ENCODE measurements at regions not wholly inside any gene's neighbourhood (a gene's known extent, or its start where the extent isn't known, plus 50 kb on each side); places are given as distances from the start of the nearest gene placed in this dataset.

GRCh38 chr12:108060903-108061302, 68.2 kb upstream of the WSCD2 start:
- no peak overlapping the region for H3K9ac ChIP-seq (ENCODE audit: low read length in 3 of 3)
- H3K4me3 ChIP-seq (ENCODE audit: low read length in 3 of 3): no peak overlapping the region
- H3K36me3 ChIP-seq (ENCODE audit: control insufficient read depth in 2 of 3, insufficient read depth in 3 of 3, low read length in 3 of 3): no peaks in the 10 kb centered on the region
- H3K27me3 ChIP-seq (ENCODE audit: control insufficient read depth, insufficient read depth, low read length): no peaks in the 10 kb centered on the region
- H3K9me3 ChIP-seq (ENCODE audit: control insufficient read depth in 2 of 3, insufficient read depth in 1 of 3, low read length in 3 of 3): no peaks in the 10 kb centered on the region
- FAIRE-seq (no peak), DNase-seq (no peak)
- intact Hi-C loops (cut with DNase I): no loop called here
- no peak overlapping the region for H3K27ac ChIP-seq (ENCODE audit: low read depth in 2 of 2, low read length in 2 of 2)
- no peaks in the 10 kb centered on the region for H3K4me1 ChIP-seq (ENCODE audit: control insufficient read depth in 2 of 3, insufficient read depth in 2 of 3, low read depth in 1 of 3, low read length in 3 of 3)
- TF ChIP-seq CTCF (IDR thresholded peaks at IDR 0.05; ENCODE audit: borderline replicate concordance, extremely low read depth, insufficient read depth): no peak

GRCh38 chr12:108063192-108063591, 65.9 kb upstream of the WSCD2 start:
- H3K9me3 ChIP-seq (ENCODE audit: control insufficient read depth in 2 of 3, insufficient read depth in 1 of 3, low read length in 3 of 3): no peaks in the 10 kb centered on the region
- no peaks in the 10 kb centered on the region for H3K27me3 ChIP-seq (ENCODE audit: control insufficient read depth, insufficient read depth, low read length)
- TF ChIP-seq CTCF (IDR thresholded peaks at IDR 0.05; ENCODE audit: borderline replicate concordance, extremely low read depth, insufficient read depth): peak; percentile 15
- intact Hi-C loops (cut with DNase I): no loop called here
- no peak overlapping the region for H3K4me3 ChIP-seq (ENCODE audit: low read length in 3 of 3)
- no peak overlapping the region for H3K9ac ChIP-seq (ENCODE audit: low read length in 3 of 3)
- FAIRE-seq: no peak
- H3K36me3 ChIP-seq (ENCODE audit: control insufficient read depth in 2 of 3, insufficient read depth in 3 of 3, low read length in 3 of 3): no peaks in the 10 kb centered on the region
- no peak overlapping the region for H3K27ac ChIP-seq (ENCODE audit: low read depth in 2 of 2, low read length in 2 of 2)
- no peak for DNase-seq
- no peaks in the 10 kb centered on the region for H3K4me1 ChIP-seq (ENCODE audit: control insufficient read depth in 2 of 3, insufficient read depth in 2 of 3, low read depth in 1 of 3, low read length in 3 of 3)

- no peak overlapping the region for H3K9ac ChIP-seq (ENCODE audit: low read length in 3 of 3)
- no peaks in the 10 kb centered on the region for H3K9me3 ChIP-seq (ENCODE audit: control insufficient read depth in 2 of 3, insufficient read depth in 1 of 3, low read length in 3 of 3)
- intact Hi-C loops (cut with DNase I): no loop called here
- H3K36me3 ChIP-seq (ENCODE audit: control insufficient read depth in 2 of 3, insufficient read depth in 3 of 3, low read length in 3 of 3): no peaks in the 10 kb centered on the region
- FAIRE-seq: no peak
- no peak for TF ChIP-seq CTCF (IDR thresholded peaks at IDR 0.05; ENCODE audit: borderline replicate concordance, extremely low read depth, insufficient read depth)
- H3K27me3 ChIP-seq (ENCODE audit: control insufficient read depth, insufficient read depth, low read length): no peaks in the 10 kb centered on the region
- H3K4me3 ChIP-seq (ENCODE audit: low read length in 3 of 3): no peak overlapping the region
- peak in 4 of 5 donors; percentile 49 to 75 (median 62) for DNase-seq
- H3K27ac ChIP-seq (ENCODE audit: low read depth in 2 of 2, low read length in 2 of 2): no peak overlapping the region
- no peaks in the 10 kb centered on the region for H3K4me1 ChIP-seq (ENCODE audit: control insufficient read depth in 2 of 3, insufficient read depth in 2 of 3, low read depth in 1 of 3, low read length in 3 of 3)
Observed at GRCh38 chr12:108065069-108065468, 64.0 kb upstream of the WSCD2 start.

All from kidney (tissue), 13 donors.